Keratinocyte (primary cell): ENCODE measurements at regions not wholly inside any gene's neighbourhood (a gene's known extent, or its start where the extent isn't known, plus 50 kb on each side); places are given as distances from the start of the nearest gene placed in this dataset.
A peak's percentile ranks its signal among the peaks of the same experiment; 100 is the strongest.

Experiments used
- DNase-seq: peaks from one replicate; pipeline ENCODE4 v3.0.0-alpha.2; 2011; ENCODE audit warnings: low read depth, missing footprints, low spot score
- FAIRE-seq: peaks from 2 replicates; lab custom pipeline; 2011; peaks lifted over from hg19 to GRCh38; lab: Jason Lieb, UNC
- H2AFZ ChIP-seq: 2 replicates; pipeline ENCODE4 v1.6.0; 2012; ENCODE audit warnings: low read length, control low read depth, inconsistent platforms; ENCODE audit not compliant: control insufficient read depth
- H3K27ac ChIP-seq: 2 replicates; pipeline ENCODE4 v1.5.1; 2011; ENCODE audit warnings: low read length; ENCODE audit not compliant: control insufficient read depth, insufficient read depth
- H3K27me3 ChIP-seq: 3 replicates; pipeline ENCODE4 v1.6.0; 2011; ENCODE audit warnings: low read length; ENCODE audit not compliant: control insufficient read depth, insufficient read depth; ENCODE audit errors: extremely low read depth
- H3K36me3 ChIP-seq, 2 experiments: 2 replicates in 1 of 2; 3 replicates in 1 of 2; pipeline ENCODE4 v1.5.1; 2011; ENCODE audit warnings: low read length in 2 of 2, mild to moderate bottlenecking in 1 of 2; ENCODE audit not compliant: control insufficient read depth in 2 of 2, insufficient read depth in 2 of 2; ENCODE audit errors: extremely low read depth in 1 of 2
- H3K4me1 ChIP-seq: 3 replicates; pipeline ENCODE4 v1.5.1; 2011; ENCODE audit warnings: low read length; ENCODE audit not compliant: control insufficient read depth, insufficient read depth; ENCODE audit errors: extremely low read depth
- H3K4me2 ChIP-seq: 3 replicates; pipeline ENCODE4 v1.6.0; 2011; ENCODE audit warnings: low read depth, low read length; ENCODE audit not compliant: control insufficient read depth, insufficient read depth; ENCODE audit errors: extremely low read depth
- H3K4me3 ChIP-seq, 3 experiments: fragments of 200-600 bp in 1 of 3; sonication (generic) in 1 of 3; 2 replicates in 2 of 3; 3 replicates in 1 of 3; pipeline ENCODE4 v1.5.1; 2011 to 2016; ENCODE audit warnings: low read length in 3 of 3, mild to moderate bottlenecking in 3 of 3, control low read depth in 2 of 3, inconsistent platforms in 1 of 3, low read depth in 1 of 3, mixed read lengths in 1 of 3, mixed run types in 1 of 3, moderate library complexity in 1 of 3; ENCODE audit not compliant: control insufficient read depth in 2 of 3, insufficient read depth in 2 of 3; ENCODE audit errors: extremely low read depth in 1 of 3
- H3K79me2 ChIP-seq: 2 replicates; pipeline ENCODE4 v1.6.0; 2012; ENCODE audit warnings: low read length; ENCODE audit not compliant: control insufficient read depth, insufficient read depth
- H3K9ac ChIP-seq: 3 replicates; pipeline ENCODE4 v1.6.0; 2011; ENCODE audit warnings: low read length; ENCODE audit not compliant: control insufficient read depth, insufficient read depth; ENCODE audit errors: extremely low read depth
- H3K9me1 ChIP-seq: 3 replicates; pipeline ENCODE4 v1.6.0; 2011; ENCODE audit warnings: low read length; ENCODE audit not compliant: control insufficient read depth, insufficient read depth; ENCODE audit errors: extremely low read depth
- H3K9me3 ChIP-seq: 2 replicates; pipeline ENCODE4 v1.5.1; 2012; ENCODE audit warnings: low read depth, low read length; ENCODE audit not compliant: control insufficient read depth
- H4K20me1 ChIP-seq: 3 replicates; pipeline ENCODE4 v1.6.0; 2011; ENCODE audit warnings: low read length; ENCODE audit not compliant: control insufficient read depth, insufficient read depth; ENCODE audit errors: extremely low read depth
- EZH2 ChIP-seq: IDR thresholded peaks from one replicate; pipeline ENCODE4 v1.6.1; 2012; ENCODE audit warnings: inconsistent platforms, mild to moderate bottlenecking, low read length, moderate library complexity
- dilution Hi-C: fragments of 300-500 bp; cut with MboI; formaldehyde crosslinking; loops from one replicate; pipeline ENCODE4 v1.7.0; 2020; ENCODE audit warnings: low sequenced_read_pairs; ENCODE audit not compliant: extremely low pct_ligation_motif_present
- TF ChIP-seq, protein P1 (sequence below), 3 experiments: IDR thresholded peaks in 1 of 3; conservative IDR thresholded peaks in 1 of 3; optimal IDR thresholded peaks in 1 of 3; 2 replicates in 2 of 3; 3 replicates in 1 of 3; pipeline versions ENCODE3 to v1.5.1; 2011; ENCODE audit warnings: low read length in 3 of 3, mild to moderate bottlenecking in 3 of 3, moderate library complexity in 2 of 3, control low read depth in 1 of 3, inconsistent platforms in 1 of 3; ENCODE audit not compliant: insufficient read depth in 2 of 3; ENCODE audit errors: extremely low read depth in 1 of 3

DNA sequence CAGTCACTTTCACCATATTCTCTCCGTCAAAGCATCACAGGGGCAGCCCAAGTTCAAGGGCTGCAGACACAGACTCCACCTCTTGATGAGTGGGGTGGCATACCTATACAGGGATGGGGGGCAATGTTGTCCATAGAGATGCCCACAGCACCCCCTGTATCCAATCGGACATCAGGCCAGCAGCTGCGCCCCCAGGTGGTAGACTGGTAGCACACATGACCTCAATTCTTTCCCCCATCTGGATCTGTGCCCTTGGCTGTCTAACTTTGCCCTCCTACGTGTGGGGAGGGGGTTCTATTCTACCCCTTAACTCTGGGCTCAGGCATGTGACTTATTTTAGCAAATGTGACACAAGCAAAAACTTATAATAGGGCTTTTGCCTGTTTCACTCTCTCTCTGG is 84.0 kb upstream of the SLC25A48 start:
- dilution Hi-C loops = no loop called here
- H3K9me1 ChIP-seq = no peaks in the 10 kb centered on the region
- no peaks in the 10 kb centered on the region for H3K27me3 ChIP-seq
- no peak overlapping the region for H3K4me3 ChIP-seq
- peaks cover 2% of the 10 kb centered on the region for H3K9me3 ChIP-seq
- no peaks in the 10 kb centered on the region for H3K79me2 ChIP-seq
- no peaks in the 10 kb centered on the region for H3K4me1 ChIP-seq
- no peak overlapping the region for H3K4me2 ChIP-seq
- no peak overlapping the region for H2AFZ ChIP-seq
- FAIRE-seq (no peak), DNase-seq (no peak)
- H3K27ac ChIP-seq = no peak overlapping the region
- TF ChIP-seq EZH2 = no peak
- TF ChIP-seq, protein P1, sequence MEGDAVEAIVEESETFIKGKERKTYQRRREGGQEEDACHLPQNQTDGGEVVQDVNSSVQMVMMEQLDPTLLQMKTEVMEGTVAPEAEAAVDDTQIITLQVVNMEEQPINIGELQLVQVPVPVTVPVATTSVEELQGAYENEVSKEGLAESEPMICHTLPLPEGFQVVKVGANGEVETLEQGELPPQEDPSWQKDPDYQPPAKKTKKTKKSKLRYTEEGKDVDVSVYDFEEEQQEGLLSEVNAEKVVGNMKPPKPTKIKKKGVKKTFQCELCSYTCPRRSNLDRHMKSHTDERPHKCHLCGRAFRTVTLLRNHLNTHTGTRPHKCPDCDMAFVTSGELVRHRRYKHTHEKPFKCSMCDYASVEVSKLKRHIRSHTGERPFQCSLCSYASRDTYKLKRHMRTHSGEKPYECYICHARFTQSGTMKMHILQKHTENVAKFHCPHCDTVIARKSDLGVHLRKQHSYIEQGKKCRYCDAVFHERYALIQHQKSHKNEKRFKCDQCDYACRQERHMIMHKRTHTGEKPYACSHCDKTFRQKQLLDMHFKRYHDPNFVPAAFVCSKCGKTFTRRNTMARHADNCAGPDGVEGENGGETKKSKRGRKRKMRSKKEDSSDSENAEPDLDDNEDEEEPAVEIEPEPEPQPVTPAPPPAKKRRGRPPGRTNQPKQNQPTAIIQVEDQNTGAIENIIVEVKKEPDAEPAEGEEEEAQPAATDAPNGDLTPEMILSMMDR (optimal IDR thresholded peaks at IDR 0.05 in 1 of 3, IDR thresholded peaks at IDR 0.05 in 1 of 3, conservative IDR thresholded peaks at IDR 0.05 in 1 of 3; ENCODE audit: extremely low read depth in 1 of 3, insufficient read depth in 2 of 3, low read length in 3 of 3) = peak in 2 of 3 experiments; percentile 3 to 56
- no peaks in the 10 kb centered on the region for H4K20me1 ChIP-seq
- H3K9ac ChIP-seq = no peak overlapping the region
- no peaks in the 10 kb centered on the region for H3K36me3 ChIP-seq

GRCh38 chr5:135747824-135748223 is 86.6 kb upstream of the SLC25A48 start:
- H3K36me3 ChIP-seq = no peaks in the 10 kb centered on the region
- dilution Hi-C loops = loop anchor here (25.0 kb wide), 1 partner anchor 161 kb away; the partner anchor contains the start of gene CXCL14

More at GRCh38 chr5:135747824-135748223, 86.6 kb upstream of the SLC25A48 start:
- H3K79me2 ChIP-seq = no peaks in the 10 kb centered on the region
- no peak overlapping the region for H2AFZ ChIP-seq
- H4K20me1 ChIP-seq = no peaks in the 10 kb centered on the region
- DNase-seq = no peak
- no peaks in the 10 kb centered on the region for H3K9me1 ChIP-seq
- H3K27ac ChIP-seq = no peak overlapping the region
- peaks cover 6% of the 10 kb centered on the region for H3K9me3 ChIP-seq
- H3K4me2 ChIP-seq = no peak overlapping the region
- FAIRE-seq = no peak
- TF ChIP-seq, protein P1 (optimal IDR thresholded peaks at IDR 0.05 in 1 of 3, IDR thresholded peaks at IDR 0.05 in 1 of 3, conservative IDR thresholded peaks at IDR 0.05 in 1 of 3; ENCODE audit: extremely low read depth in 1 of 3, insufficient read depth in 2 of 3, low read length in 3 of 3) = no peak
- no peak for TF ChIP-seq EZH2
- no peak overlapping the region for H3K9ac ChIP-seq
- no peaks in the 10 kb centered on the region for H3K4me1 ChIP-seq
- no peaks in the 10 kb centered on the region for H3K27me3 ChIP-seq
- H3K4me3 ChIP-seq = no peak overlapping the region
